ENCODE measurements at regions not wholly inside any gene's neighbourhood (a gene's known extent, or its start where the extent isn't known, plus 50 kb on each side); places are given as distances from the start of the nearest gene placed in this dataset. TPM values are rescaled to one million over a fixed set of nuclear protein-coding genes. Genes with fewer than 3 reads are reported as not detected.

GRCh38 chr7:124084024-124084423, 51.2 kb upstream of the TMEM229A start (continued):
- no peak for TF ChIP-seq ZNF462 (CRISPR knock-in tag; IDR thresholded peaks at IDR 0.05)

Small RNA genes lying in the stretch of these regions (small RNA-seq; reads per million reads assigned to genes)
- gene RNU6-102P (ENCODE audit: low replicate concordance) = not detected

Measured in GM23338 (cell line).